Left ventricle myocardium inferior (tissue), 1 donor: ENCODE measurements at regions not wholly inside any gene's neighbourhood (a gene's known extent, or its start where the extent isn't known, plus 50 kb on each side); places are given as distances from the start of the nearest gene placed in this dataset.

Experiments used
- DNase-seq: peaks from one replicate; pipeline ENCODE4 v3.0.0-alpha.2; 2020
- H3K27ac ChIP-seq: fragments of 200-600 bp; replicated peaks from 2 replicates; pipeline ENCODE4 v1.8.0; 2021
- H3K27me3 ChIP-seq: fragments of 200-600 bp; 2 replicates; pipeline ENCODE4 v1.8.0; 2021; ENCODE audit warnings: low read depth
- H3K36me3 ChIP-seq: fragments of 200-600 bp; 2 replicates; pipeline ENCODE4 v1.8.0; 2021
- H3K4me1 ChIP-seq: fragments of 200-600 bp; 2 replicates; pipeline ENCODE4 v1.8.0; 2021
- H3K4me3 ChIP-seq: fragments of 200-600 bp; 2 replicates; pipeline ENCODE4 v1.8.0; 2021; ENCODE audit warnings: mild to moderate bottlenecking, moderate library complexity
- H3K9me3 ChIP-seq: fragments of 200-600 bp; replicated peaks from 2 replicates; pipeline ENCODE4 v1.8.0; 2021
- CTCF ChIP-seq: fragments of 200-600 bp; IDR thresholded peaks from 2 replicates; pipeline ENCODE4 v1.8.0; 2021; ENCODE audit warnings: antibody characterized with exemption, mild to moderate bottlenecking, borderline replicate concordance
- intact Hi-C: fragments of 100-400 bp; cut with micrococcal nuclease; formaldehyde crosslinking; loops from one replicate; pipeline ENCODE4 v1.11.0; 2022
- donor health status: DM: no; HTN: yes; CAD: no; lungs with severe emphysema.

- Histone ChIP-seq H3K9me3 (no peaks in the 10 kb centered on the region), H3K4me3 (peak overlapping the region; percentile 43), H3K4me1 (peaks cover 79% of the 10 kb centered on the region), H3K27me3 (no peaks in the 10 kb centered on the region), H3K27ac (peak overlapping the region; percentile 93), H3K36me3 (peaks cover 23% of the 10 kb centered on the region)
- no peak for DNase-seq
- intact Hi-C loops: no loop called here
- no peak for TF ChIP-seq CTCF
Observed at GRCh38 chr12:124454352-124454725, 113.1 kb downstream of the NCOR2 start.

GRCh38 chr12:124453419-124454351 lies 113.7 kb downstream of the NCOR2 start:
- Histone ChIP-seq H3K4me3 (peak overlapping the region; percentile 43), H3K4me1 (peaks cover 77% of the 10 kb centered on the region), H3K9me3 (no peaks in the 10 kb centered on the region), H3K27me3 (no peaks in the 10 kb centered on the region), H3K36me3 (peaks cover 25% of the 10 kb centered on the region), H3K27ac (peak overlapping the region; percentile 93)
- TF ChIP-seq CTCF: no peak
- intact Hi-C loops: no loop called here
- peak; percentile 86 for DNase-seq

- Histone ChIP-seq H3K36me3 (peaks cover 32% of the 10 kb centered on the region), H3K27me3 (no peaks in the 10 kb centered on the region), H3K27ac (peak overlapping the region; percentile 93), H3K4me3 (peak overlapping the region; percentile 43), H3K9me3 (no peaks in the 10 kb centered on the region), H3K4me1 (peaks cover 68% of the 10 kb centered on the region)
- intact Hi-C loops: no loop called here
- no peak for DNase-seq
- no peak for TF ChIP-seq CTCF
Observed at GRCh38 chr12:124452576-124453331, 114.7 kb downstream of the NCOR2 start.

GRCh38 chr12:124451637-124452243 lies 115.7 kb downstream of the NCOR2 start:
- no peaks in the 10 kb centered on the region for H3K27me3 ChIP-seq
- TF ChIP-seq CTCF: no peak
- H3K4me1 ChIP-seq: peaks cover 58% of the 10 kb centered on the region
- no peak overlapping the region for H3K4me3 ChIP-seq
- peaks cover 38% of the 10 kb centered on the region for H3K36me3 ChIP-seq
- no peaks in the 10 kb centered on the region for H3K9me3 ChIP-seq
- intact Hi-C loops: no loop called here
- H3K27ac ChIP-seq: no peak overlapping the region
- DNase-seq: no peak

GRCh38 chr12:124451016-124451415 lies 116.4 kb downstream of the NCOR2 start:
- intact Hi-C loops: no loop called here
- Histone ChIP-seq H3K27ac (no peak overlapping the region), H3K9me3 (no peaks in the 10 kb centered on the region), H3K27me3 (no peaks in the 10 kb centered on the region), H3K36me3 (peaks cover 38% of the 10 kb centered on the region), H3K4me3 (no peak overlapping the region), H3K4me1 (peaks cover 50% of the 10 kb centered on the region)
- TF ChIP-seq CTCF: no peak
- no peak for DNase-seq
